Tibial nerve (tissue), 4 donors: ENCODE measurements at regions not wholly inside any gene's neighbourhood (a gene's known extent, or its start where the extent isn't known, plus 50 kb on each side); places are given as distances from the start of the nearest gene placed in this dataset.

Experiments used
- DNase-seq, 2 donors: peaks; one replicate each; pipeline ENCODE4 v3.0.0-alpha.2; 2019; ENCODE audit warnings: low spot score in 2 of 2
- H3K27ac ChIP-seq, 4 donors: fragments of 200-600 bp; sonication (generic) in 3 of 4; one replicate each; pipeline ENCODE4 v1.5.1; 2017 to 2019; ENCODE audit warnings: mild to moderate bottlenecking in 1 of 4
- H3K27me3 ChIP-seq, 2 donors: fragments of 200-600 bp; sonication (generic) in 1 of 2; one replicate each; pipeline versions ENCODE4 v1.5.1 to v1.6.0; 2017 to 2019
- H3K36me3 ChIP-seq, 3 donors: fragments of 200-600 bp; sonication (generic); one replicate each; pipeline ENCODE4 v1.5.1; 2018 to 2019
- H3K4me1 ChIP-seq, 4 donors: fragments of 200-600 bp; sonication (generic) in 3 of 4; one replicate each; pipeline ENCODE4 v1.5.1; 2017 to 2019
- H3K4me3 ChIP-seq, 4 donors: fragments of 200-600 bp; sonication (generic) in 3 of 4; one replicate each; pipeline ENCODE4 v1.5.1; 2017 to 2019; ENCODE audit warnings: mild to moderate bottlenecking in 1 of 4, moderate library complexity in 1 of 4
- H3K9me3 ChIP-seq, 4 donors: fragments of 200-600 bp; sonication (generic) in 3 of 4; one replicate each; pipeline ENCODE4 v1.5.1; 2017 to 2019
- CTCF ChIP-seq, 5 experiments: fragments of 200-600 bp in 3 of 5; fragments of 450-650 bp in 2 of 5; sonication (generic) in 3 of 5; IDR thresholded peaks; one replicate each; pipeline ENCODE4 v1.5.1; 2016 to 2019; ENCODE audit warnings: antibody characterized with exemption in 5 of 5, mild to moderate bottlenecking in 3 of 5, moderate library complexity in 2 of 5
- EP300 ChIP-seq, 2 donors: sonication (generic); formaldehyde crosslinking; IDR thresholded peaks; one replicate each; pipeline ENCODE4 v1.6.1; 2017; ENCODE audit warnings: antibody characterized with exemption in 2 of 2, mild to moderate bottlenecking in 1 of 2
- POLR2A ChIP-seq, 2 donors: fragments of 450-650 bp; IDR thresholded peaks; one replicate each; pipeline ENCODE4 v1.6.1; 2017; ENCODE audit warnings: antibody characterized with exemption in 2 of 2, mild to moderate bottlenecking in 2 of 2, moderate library complexity in 2 of 2
- WGBS, 2 donors: methylation state at CpG; one replicate each; pipeline ENCODE4 v1.1.5; 2018; 5-methylcytosine and 5-hydroxymethylcytosine counted together

- TF ChIP-seq POLR2A (IDR thresholded peaks at IDR 0.05) (no peak), CTCF (IDR thresholded peaks at IDR 0.05) (no peak), EP300 (IDR thresholded peaks at IDR 0.05) (no peak)
- H3K4me3 ChIP-seq: no peak overlapping the region
- no peaks in the 10 kb centered on the region for H3K4me1 ChIP-seq
- no peak overlapping the region for H3K27ac ChIP-seq
- no peak for DNase-seq
- 79 to 81% methylated on average over 5 of the region's 5 CpGs for WGBS, 2 donors
- H3K9me3 ChIP-seq: peaks cover 0 to 10% (median 0%) of the 10 kb centered on the region in 4 donors
- H3K27me3 ChIP-seq: no peaks in the 10 kb centered on the region
- no peaks in the 10 kb centered on the region for H3K36me3 ChIP-seq
Measured at GRCh38 chr5:4078544-4078943, 482.9 kb downstream of the IRX1 start.

- Histone ChIP-seq H3K27me3 (no peaks in the 10 kb centered on the region), H3K4me3 (no peak overlapping the region), H3K9me3 (peaks cover 0 to 8% (median 0%) of the 10 kb centered on the region in 4 donors), H3K4me1 (no peaks in the 10 kb centered on the region), H3K36me3 (no peaks in the 10 kb centered on the region), H3K27ac (no peak overlapping the region)
- DNase-seq: no peak
- 15 to 30% methylated on average over 1 of the region's 1 CpG for WGBS, 2 donors
- TF ChIP-seq CTCF (IDR thresholded peaks at IDR 0.05) (no peak), EP300 (IDR thresholded peaks at IDR 0.05) (no peak), POLR2A (IDR thresholded peaks at IDR 0.05) (no peak)
Measured at GRCh38 chr5:4079831-4080230, 484.2 kb downstream of the IRX1 start.

DNA sequence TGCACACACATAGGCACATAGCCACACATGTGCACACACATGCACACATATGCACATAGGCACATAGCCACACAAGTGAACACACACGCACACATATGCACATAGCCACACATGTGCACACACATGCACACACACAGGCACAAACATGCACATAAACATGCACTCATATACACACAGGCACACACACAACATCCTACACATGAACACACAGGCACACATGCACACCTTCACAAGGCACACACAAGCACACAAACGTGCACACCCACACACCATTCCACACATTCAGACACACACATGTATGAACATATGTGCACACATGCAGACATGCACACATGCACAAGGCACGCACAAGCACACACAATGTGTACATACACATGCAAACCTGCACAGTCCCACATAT is 484.7 kb downstream of the IRX1 start:
- WGBS, 2 donors: 87 to 88% methylated on average over 3 of the region's 3 CpGs
- Histone ChIP-seq H3K4me3 (no peak overlapping the region), H3K36me3 (no peaks in the 10 kb centered on the region), H3K9me3 (peaks cover 0 to 2% (median 0%) of the 10 kb centered on the region in 4 donors), H3K4me1 (no peaks in the 10 kb centered on the region), H3K27ac (no peak overlapping the region), H3K27me3 (no peaks in the 10 kb centered on the region)
- no peak for TF ChIP-seq POLR2A (IDR thresholded peaks at IDR 0.05)
- no peak for TF ChIP-seq CTCF (IDR thresholded peaks at IDR 0.05)
- no peak for TF ChIP-seq EP300 (IDR thresholded peaks at IDR 0.05)
- no peak for DNase-seq

GRCh38 chr5:4081059-4081458 is 485.4 kb downstream of the IRX1 start:
- H3K36me3 ChIP-seq: no peaks in the 10 kb centered on the region
- no peaks in the 10 kb centered on the region for H3K9me3 ChIP-seq
- no peak overlapping the region for H3K27ac ChIP-seq
- H3K27me3 ChIP-seq: no peaks in the 10 kb centered on the region
- DNase-seq: no peak
- no peaks in the 10 kb centered on the region for H3K4me1 ChIP-seq
- TF ChIP-seq POLR2A (IDR thresholded peaks at IDR 0.05) (no peak), EP300 (IDR thresholded peaks at IDR 0.05) (no peak), CTCF (IDR thresholded peaks at IDR 0.05) (no peak)
- no peak overlapping the region for H3K4me3 ChIP-seq
- WGBS, 2 donors: 85 to 94% methylated on average over 5 of the region's 5 CpGs

GRCh38 chr5:4081466-4081865 is 485.8 kb downstream of the IRX1 start:
- H3K27ac ChIP-seq: no peak overlapping the region
- no peak overlapping the region for H3K4me3 ChIP-seq
- 58 to 78% methylated on average over 5 of the region's 5 CpGs for WGBS, 2 donors
- no peaks in the 10 kb centered on the region for H3K36me3 ChIP-seq
- H3K9me3 ChIP-seq: no peaks in the 10 kb centered on the region
- H3K27me3 ChIP-seq: no peaks in the 10 kb centered on the region
- no peak for DNase-seq
- no peak for TF ChIP-seq CTCF (IDR thresholded peaks at IDR 0.05)
- TF ChIP-seq EP300 (IDR thresholded peaks at IDR 0.05): no peak
- TF ChIP-seq POLR2A (IDR thresholded peaks at IDR 0.05): no peak
- no peaks in the 10 kb centered on the region for H3K4me1 ChIP-seq
